PC-3 (cell line): ENCODE measurements at regions not wholly inside any gene's neighbourhood (a gene's known extent, or its start where the extent isn't known, plus 50 kb on each side); places are given as distances from the start of the nearest gene placed in this dataset.

ENCODE experiments used
- EZH2 ChIP-seq: fragments of 300-600 bp; sonication (generic); IDR thresholded peaks from one replicate; pipeline ENCODE4 v1.6.1; 2017; ENCODE audit warnings: antibody characterized with exemption, mild to moderate bottlenecking, low read length; ENCODE audit not compliant: unreplicated experiment
- EZH2phosphoT487 ChIP-seq: fragments of 300-600 bp; sonication (generic); IDR thresholded peaks from 2 replicates; pipeline ENCODE4 v1.6.1; 2018; ENCODE audit warnings: mild to moderate bottlenecking, antibody characterized with exemption, low read length, borderline replicate concordance
- TF ChIP-seq, protein P1 (sequence below): fragments of 300-600 bp; sonication (generic); conservative IDR thresholded peaks from 2 replicates; pipeline ENCODE4 v1.5.1; 2017; ENCODE audit warnings: antibody characterized with exemption, low read depth, mild to moderate bottlenecking, low read length

DNA sequence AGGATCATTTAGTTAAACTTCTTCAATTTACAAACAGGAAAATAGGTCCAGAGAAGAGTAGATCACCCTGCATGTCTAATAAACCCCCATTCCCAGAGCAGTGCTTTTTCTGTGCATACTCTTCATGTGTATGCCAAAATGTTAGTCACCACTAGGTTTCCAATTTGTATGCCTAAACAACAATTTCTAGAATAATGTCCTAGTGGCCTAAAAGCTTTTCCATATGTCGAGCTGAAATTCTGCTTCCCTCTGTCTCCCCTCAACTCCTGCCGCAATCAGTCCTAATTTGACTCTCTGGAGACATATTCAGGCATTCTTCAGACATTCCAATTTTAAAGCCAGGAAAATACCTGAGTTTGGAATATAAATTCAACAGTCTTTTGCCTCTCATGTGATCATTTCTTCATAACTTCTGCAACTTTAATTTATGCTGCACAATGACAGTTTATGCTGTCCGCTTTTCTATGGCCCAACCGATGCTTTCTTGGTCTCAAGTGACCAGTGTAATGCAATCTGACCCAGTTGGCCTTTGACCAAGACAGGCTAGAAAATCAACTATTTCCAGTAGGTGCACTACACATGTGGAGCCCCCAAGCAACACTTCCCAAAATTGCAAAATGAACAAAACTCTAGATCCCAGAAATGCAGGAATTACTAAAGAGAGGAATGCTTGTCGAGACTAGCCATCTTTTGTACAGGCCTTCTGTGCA is 122.9 kb upstream of the FMR1 start:
- TF ChIP-seq, protein P1, sequence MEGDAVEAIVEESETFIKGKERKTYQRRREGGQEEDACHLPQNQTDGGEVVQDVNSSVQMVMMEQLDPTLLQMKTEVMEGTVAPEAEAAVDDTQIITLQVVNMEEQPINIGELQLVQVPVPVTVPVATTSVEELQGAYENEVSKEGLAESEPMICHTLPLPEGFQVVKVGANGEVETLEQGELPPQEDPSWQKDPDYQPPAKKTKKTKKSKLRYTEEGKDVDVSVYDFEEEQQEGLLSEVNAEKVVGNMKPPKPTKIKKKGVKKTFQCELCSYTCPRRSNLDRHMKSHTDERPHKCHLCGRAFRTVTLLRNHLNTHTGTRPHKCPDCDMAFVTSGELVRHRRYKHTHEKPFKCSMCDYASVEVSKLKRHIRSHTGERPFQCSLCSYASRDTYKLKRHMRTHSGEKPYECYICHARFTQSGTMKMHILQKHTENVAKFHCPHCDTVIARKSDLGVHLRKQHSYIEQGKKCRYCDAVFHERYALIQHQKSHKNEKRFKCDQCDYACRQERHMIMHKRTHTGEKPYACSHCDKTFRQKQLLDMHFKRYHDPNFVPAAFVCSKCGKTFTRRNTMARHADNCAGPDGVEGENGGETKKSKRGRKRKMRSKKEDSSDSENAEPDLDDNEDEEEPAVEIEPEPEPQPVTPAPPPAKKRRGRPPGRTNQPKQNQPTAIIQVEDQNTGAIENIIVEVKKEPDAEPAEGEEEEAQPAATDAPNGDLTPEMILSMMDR: no peak
- TF ChIP-seq EZH2 (no peak), EZH2phosphoT487 (no peak)
